HG02938 (cell line): ENCODE measurements at regions not wholly inside any gene's neighbourhood (a gene's known extent, or its start where the extent isn't known, plus 50 kb on each side); places are given as distances from the start of the nearest gene placed in this dataset.

Experiments used
- ATAC-seq: cut with Tn5 transposase; IDR thresholded peaks from one replicate; pipeline ENCODE4 v1.9.1; 2021; ENCODE audit warnings: mild to moderate bottlenecking, moderate library complexity; ENCODE audit not compliant: unreplicated experiment

GRCh38 chr18:78031589-78031988, 781.9 kb downstream of the GALR1 start:
- no peak for ATAC-seq

- no peak for ATAC-seq
Observed at GRCh38 chr18:78031991-78032390, 782.3 kb downstream of the GALR1 start.

- no peak for ATAC-seq
Observed at GRCh38 chr18:78032574-78032973, 782.9 kb downstream of the GALR1 start.

GRCh38 chr18:78034755-78035154, 785.1 kb downstream of the GALR1 start:
- ATAC-seq: no peak

GRCh38 chr18:78041218-78041617, 791.6 kb downstream of the GALR1 start:
- ATAC-seq: no peak

- no peak for ATAC-seq
Observed at GRCh38 chr18:78046631-78047030, 797.0 kb downstream of the GALR1 start.

- no peak for ATAC-seq
Observed at GRCh38 chr18:78049281-78049680, 799.6 kb downstream of the GALR1 start.

GRCh38 chr18:78054801-78055200, 805.2 kb downstream of the GALR1 start:
- ATAC-seq: no peak

- ATAC-seq: no peak
Observed at GRCh38 chr18:78056011-78056410, 806.4 kb downstream of the GALR1 start.

- ATAC-seq: no peak
Observed at GRCh38 chr18:78069784-78070664, 820.4 kb downstream of the GALR1 start.

GRCh38 chr18:78071166-78071710, 821.6 kb downstream of the GALR1 start:
- ATAC-seq: no peak

- ATAC-seq: no peak
Observed at GRCh38 chr18:78071776-78072175, 822.1 kb downstream of the GALR1 start.

- no peak for ATAC-seq
Observed at GRCh38 chr18:78072375-78072774, 822.7 kb downstream of the GALR1 start.

- ATAC-seq: no peak
Observed at GRCh38 chr18:78073275-78073674, 823.6 kb downstream of the GALR1 start.

- no peak for ATAC-seq
Observed at GRCh38 chr18:78074400-78075020, 824.9 kb downstream of the GALR1 start.

- ATAC-seq: no peak
Observed at GRCh38 chr18:78080081-78080480, 830.4 kb downstream of the GALR1 start.

- ATAC-seq: no peak
Observed at GRCh38 chr18:78080761-78081160, 831.1 kb downstream of the GALR1 start.

- no peak for ATAC-seq
Observed at GRCh38 chr18:78082816-78083215, 833.2 kb downstream of the GALR1 start.

GRCh38 chr18:78085241-78086185, 835.9 kb downstream of the GALR1 start:
- ATAC-seq: no peak

GRCh38 chr18:78086931-78087330, 837.3 kb downstream of the GALR1 start:
- no peak for ATAC-seq

- no peak for ATAC-seq
Observed at GRCh38 chr18:78087338-78087737, 837.7 kb downstream of the GALR1 start.
